HG02759 (cell line): ENCODE measurements at regions not wholly inside any gene's neighbourhood (a gene's known extent, or its start where the extent isn't known, plus 50 kb on each side); places are given as distances from the start of the nearest gene placed in this dataset.
"Not testable (repeated sequence)": the region's sequence is repeated elsewhere in the genome, so short reads cannot be mapped to it uniquely, and the experiment has no call there.

ENCODE experiments used
- ATAC-seq: cut with Tn5 transposase; IDR thresholded peaks from one replicate; pipeline ENCODE4 v1.9.1; 2021; ENCODE audit warnings: mild to moderate bottlenecking, moderate library complexity; ENCODE audit not compliant: unreplicated experiment

- no peak for ATAC-seq
Observed at GRCh38 chr15:53133255-53133850, 343.2 kb upstream of the ONECUT1 start.

GRCh38 chr15:53130943-53131342 lies 340.8 kb upstream of the ONECUT1 start:
- ATAC-seq: no peak

- ATAC-seq: no peak
Observed at GRCh38 chr15:53129121-53129904, 339.2 kb upstream of the ONECUT1 start.

GRCh38 chr15:53128652-53129051 lies 338.5 kb upstream of the ONECUT1 start:
- no peak for ATAC-seq

GRCh38 chr15:53126144-53126543 lies 336.0 kb upstream of the ONECUT1 start:
- no peak for ATAC-seq

GRCh38 chr15:53122818-53123217 lies 332.7 kb upstream of the ONECUT1 start:
- no peak for ATAC-seq

- ATAC-seq: not testable (repeated sequence)
Observed at GRCh38 chr15:53116915-53117314, 326.8 kb upstream of the ONECUT1 start.

GRCh38 chr15:53116169-53116568 lies 326.0 kb upstream of the ONECUT1 start:
- ATAC-seq: no peak

- no peak for ATAC-seq
Observed at GRCh38 chr15:53115563-53115962, 325.4 kb upstream of the ONECUT1 start.

- ATAC-seq: no peak
Observed at GRCh38 chr15:53114960-53115359, 324.8 kb upstream of the ONECUT1 start.

- ATAC-seq: no peak
Observed at GRCh38 chr15:53110999-53111398, 320.9 kb upstream of the ONECUT1 start.

- ATAC-seq: no peak
Observed at GRCh38 chr15:53108319-53108718, 318.2 kb upstream of the ONECUT1 start.

- ATAC-seq: no peak
Observed at GRCh38 chr15:53107855-53108254, 317.7 kb upstream of the ONECUT1 start.

- ATAC-seq: no peak
Observed at GRCh38 chr15:53106505-53107286, 316.6 kb upstream of the ONECUT1 start.

GRCh38 chr15:53102483-53102882 lies 312.3 kb upstream of the ONECUT1 start:
- no peak for ATAC-seq

GRCh38 chr15:53080484-53080883 lies 290.3 kb upstream of the ONECUT1 start:
- no peak for ATAC-seq

- no peak for ATAC-seq
Observed at GRCh38 chr15:53074221-53074620, 284.1 kb upstream of the ONECUT1 start.

- no peak for ATAC-seq
Observed at GRCh38 chr15:53072077-53072476, 281.9 kb upstream of the ONECUT1 start.

- no peak for ATAC-seq
Observed at GRCh38 chr15:53068636-53069035, 278.5 kb upstream of the ONECUT1 start.

GRCh38 chr15:53059273-53060043 lies 269.3 kb upstream of the ONECUT1 start:
- ATAC-seq: no peak

- ATAC-seq: no peak
Observed at GRCh38 chr15:53046153-53046790, 256.1 kb upstream of the ONECUT1 start.
